COLO668 (cell line): ENCODE measurements at regions not wholly inside any gene's neighbourhood (a gene's known extent, or its start where the extent isn't known, plus 50 kb on each side); places are given as distances from the start of the nearest gene placed in this dataset.
"Not testable (repeated sequence)": the region's sequence is repeated elsewhere in the genome, so short reads cannot be mapped to it uniquely, and the experiment has no call there.

ENCODE experiments used
- DNase-seq: peaks from one replicate; lab custom pipeline; 2025; ENCODE audit not compliant: unreplicated experiment; lab: John Stamatoyannopoulos, UW

GRCh38 chr10:133021116-133021962 is 66.4 kb upstream of the ADGRA1 start:
- no peak for DNase-seq

- no peak for DNase-seq
Measured at GRCh38 chr10:133020193-133020817, 67.4 kb upstream of the ADGRA1 start.

- no peak for DNase-seq
Measured at GRCh38 chr10:133019651-133020050, 68.1 kb upstream of the ADGRA1 start.

- no peak for DNase-seq
Measured at GRCh38 chr10:133019191-133019590, 68.5 kb upstream of the ADGRA1 start.

GRCh38 chr10:133018491-133018890 is 69.2 kb upstream of the ADGRA1 start:
- no peak for DNase-seq

- no peak for DNase-seq
Measured at GRCh38 chr10:133017203-133017601, 70.5 kb upstream of the ADGRA1 start.

GRCh38 chr10:133016493-133017202 is 71.1 kb upstream of the ADGRA1 start:
- no peak for DNase-seq

- no peak for DNase-seq
Measured at GRCh38 chr10:133015816-133016462, 71.8 kb upstream of the ADGRA1 start.

GRCh38 chr10:133015321-133015720 is 72.4 kb upstream of the ADGRA1 start:
- DNase-seq, result no peak

- no peak for DNase-seq
Measured at GRCh38 chr10:133014416-133015210, 72.2 kb upstream of the CFAP46 start.

GRCh38 chr10:133013463-133013862 is 71.1 kb upstream of the CFAP46 start:
- no peak for DNase-seq

GRCh38 chr10:133012573-133013359 is 70.4 kb upstream of the CFAP46 start:
- no peak for DNase-seq

GRCh38 chr10:133011882-133012281 is 69.5 kb upstream of the CFAP46 start:
- DNase-seq, result no peak

- not testable (repeated sequence) for DNase-seq
Measured at GRCh38 chr10:133011393-133011792, 69.0 kb upstream of the CFAP46 start.

GRCh38 chr10:133010843-133011179 is 68.4 kb upstream of the CFAP46 start:
- not testable (repeated sequence) for DNase-seq

- no peak for DNase-seq
Measured at GRCh38 chr10:133010095-133010842, 67.9 kb upstream of the CFAP46 start.

GRCh38 chr10:133009218-133009950 is 67.0 kb upstream of the CFAP46 start:
- DNase-seq, result no peak

GRCh38 chr10:133008736-133009135 is 66.4 kb upstream of the CFAP46 start:
- no peak for DNase-seq

- DNase-seq, result no peak
Measured at GRCh38 chr10:133008196-133008595, 65.8 kb upstream of the CFAP46 start.
